ENCODE measurements at regions not wholly inside any gene's neighbourhood (a gene's known extent, or its start where the extent isn't known, plus 50 kb on each side); places are given as distances from the start of the nearest gene placed in this dataset.
A peak's percentile ranks its signal among the peaks of the same experiment; 100 is the strongest.
"Not testable (repeated sequence)": the region's sequence is repeated elsewhere in the genome, so short reads cannot be mapped to it uniquely, and the experiment has no call there.

DNA sequence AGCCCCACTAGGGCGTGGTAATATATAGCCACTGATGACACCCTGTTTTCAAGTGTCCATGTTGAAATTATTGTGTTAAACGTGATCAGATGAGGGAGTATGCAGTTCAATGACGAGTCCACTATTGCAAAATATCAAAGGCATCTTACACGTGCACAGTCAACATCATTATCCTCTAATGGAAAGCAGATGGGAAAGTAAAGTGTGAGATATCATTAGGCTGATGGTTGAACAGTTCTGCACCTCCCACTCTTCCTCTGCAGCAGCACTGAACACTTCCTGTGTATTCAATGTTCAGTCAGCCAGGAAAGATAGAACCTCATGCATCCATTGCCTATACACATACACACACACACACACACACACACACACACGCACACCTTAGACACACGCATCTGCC, 431.8 kb upstream of the CCDC54 start:
- no peak for DNase-seq

DNA sequence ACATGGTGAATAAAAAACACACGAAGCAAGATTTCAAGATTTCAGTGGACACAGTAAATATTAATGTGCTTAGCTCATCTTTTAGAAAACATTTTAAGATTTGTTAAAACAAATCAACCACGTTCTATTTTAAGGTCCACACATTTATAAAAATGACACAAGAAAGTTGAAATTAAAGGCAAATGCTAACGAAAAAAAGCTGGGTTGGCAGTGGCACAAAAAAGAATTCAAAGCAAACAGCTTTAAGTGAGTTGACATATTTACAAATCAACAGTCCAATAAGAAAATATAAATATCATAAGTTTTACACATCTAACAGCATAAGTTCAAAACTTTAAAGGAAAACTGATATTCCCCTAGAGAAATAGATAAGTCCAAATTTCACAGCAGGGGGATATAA, 430.4 kb upstream of the CCDC54 start:
- DNase-seq = no peak

DNA sequence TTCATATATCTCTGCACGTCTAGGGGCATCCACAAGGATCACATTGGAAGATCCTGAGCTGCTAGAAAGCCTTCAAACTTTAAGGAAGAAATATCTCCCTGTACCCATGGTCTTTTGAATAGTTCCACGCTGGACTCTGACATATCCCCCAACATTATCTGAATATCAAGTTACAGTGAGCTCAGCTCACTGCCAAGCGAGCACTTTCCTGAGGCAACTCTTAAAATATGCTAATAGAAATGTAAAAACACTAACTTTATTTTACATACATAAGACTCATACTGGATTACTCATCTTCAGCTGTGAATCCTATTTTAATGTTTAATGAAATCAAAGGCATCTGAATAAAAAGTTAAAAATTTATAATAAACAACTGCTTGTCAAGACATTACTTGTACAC, 420.2 kb upstream of the CCDC54 start:
- DNase-seq = no peak

DNA sequence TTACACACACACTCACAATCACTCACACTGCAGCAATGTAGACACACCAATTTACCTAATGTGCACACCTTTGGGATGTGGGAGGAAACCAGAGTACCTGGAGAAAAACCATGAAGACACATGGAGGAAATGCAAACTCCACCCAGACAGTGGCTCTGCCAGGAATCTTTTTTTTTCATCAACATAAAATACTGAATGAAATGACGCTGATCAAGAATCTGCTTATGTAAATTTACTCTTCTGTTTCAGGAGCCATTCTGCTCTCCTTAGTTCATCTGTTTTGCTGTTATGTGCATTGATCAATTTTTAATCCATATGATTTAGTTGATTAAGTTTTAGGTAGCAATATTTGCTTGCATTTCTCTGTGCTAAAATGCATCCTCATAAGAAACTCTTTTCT, 414.2 kb upstream of the CCDC54 start:
- DNase-seq = no peak

DNA sequence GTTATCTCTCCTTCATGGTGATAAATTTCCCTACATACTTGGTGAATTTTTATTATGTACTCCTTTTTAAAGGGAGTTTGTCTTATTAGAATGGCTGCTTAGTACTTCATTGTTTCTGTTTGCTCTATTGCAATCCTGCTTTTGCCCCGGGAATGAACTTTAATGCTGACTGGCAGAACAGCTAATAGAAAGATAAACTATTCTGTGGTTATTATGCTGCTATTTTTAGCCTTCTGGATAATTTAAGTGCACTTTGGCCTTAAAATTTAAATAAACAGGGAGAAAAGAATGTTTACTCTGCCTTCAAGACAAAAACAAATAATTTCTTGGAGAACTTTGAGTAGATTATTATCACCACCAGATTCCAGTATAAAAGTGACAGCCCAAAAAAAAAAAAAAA, 413.8 kb upstream of the CCDC54 start:
- DNase-seq = no peak

DNA sequence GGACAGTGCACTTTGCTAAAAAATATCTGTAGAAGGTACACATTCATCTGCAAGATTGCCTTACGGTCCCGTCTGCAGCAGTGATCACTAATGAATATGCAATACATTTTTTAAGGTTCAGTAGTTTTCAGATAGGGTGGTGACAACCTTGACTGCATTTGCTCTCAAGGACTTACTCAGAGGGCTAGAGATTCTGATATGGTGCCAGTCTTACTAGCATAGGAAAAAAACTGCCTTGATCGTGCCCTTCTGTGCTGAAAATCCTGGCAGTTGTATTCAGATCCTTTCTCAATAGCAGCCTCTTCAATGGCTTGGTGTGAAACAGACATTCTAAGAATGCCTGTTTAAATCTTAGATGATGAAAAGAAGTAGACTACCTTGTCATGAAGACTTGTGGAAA, 411.9 kb upstream of the CCDC54 start:
- no peak for DNase-seq

DNA sequence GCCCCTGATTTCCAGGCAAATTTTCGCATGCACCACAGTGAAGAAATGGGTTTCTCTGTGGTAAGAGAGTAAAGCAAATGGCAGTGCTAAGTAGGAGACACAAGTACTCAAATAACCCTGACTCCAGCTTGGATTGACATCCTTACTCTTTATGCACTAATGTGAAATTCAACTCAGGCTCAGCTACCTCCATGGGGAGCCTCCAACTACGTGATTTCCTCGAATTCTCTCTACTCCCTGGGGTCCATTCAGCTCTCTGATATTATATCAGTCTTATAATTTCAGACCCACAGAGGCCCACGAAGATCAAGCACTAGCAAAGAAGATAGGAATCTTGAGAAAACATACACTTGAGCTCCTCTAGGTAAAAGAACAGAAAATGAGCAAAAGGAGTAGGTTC, 407.6 kb upstream of the CCDC54 start:
- no peak for DNase-seq

DNA sequence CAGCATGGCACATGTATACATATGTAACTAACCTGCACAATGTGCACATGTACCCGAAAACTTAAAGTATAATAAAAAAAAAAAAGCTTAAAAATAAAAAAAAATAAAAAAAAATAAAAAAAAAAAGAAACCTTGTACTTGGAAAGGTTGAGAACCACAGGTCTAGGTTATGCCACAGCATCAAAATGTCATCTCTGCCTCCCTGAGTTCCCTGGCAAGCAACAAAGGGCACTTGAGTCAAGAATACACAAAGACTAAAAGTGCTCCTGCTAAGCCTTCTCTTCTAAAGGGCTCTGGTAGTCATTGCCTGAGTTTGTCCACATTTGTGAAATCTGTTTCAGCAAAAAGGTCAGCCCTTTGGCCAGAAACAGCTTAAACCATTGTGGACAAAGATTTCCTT, 395.8 kb upstream of the CCDC54 start:
- no peak for DNase-seq

DNA sequence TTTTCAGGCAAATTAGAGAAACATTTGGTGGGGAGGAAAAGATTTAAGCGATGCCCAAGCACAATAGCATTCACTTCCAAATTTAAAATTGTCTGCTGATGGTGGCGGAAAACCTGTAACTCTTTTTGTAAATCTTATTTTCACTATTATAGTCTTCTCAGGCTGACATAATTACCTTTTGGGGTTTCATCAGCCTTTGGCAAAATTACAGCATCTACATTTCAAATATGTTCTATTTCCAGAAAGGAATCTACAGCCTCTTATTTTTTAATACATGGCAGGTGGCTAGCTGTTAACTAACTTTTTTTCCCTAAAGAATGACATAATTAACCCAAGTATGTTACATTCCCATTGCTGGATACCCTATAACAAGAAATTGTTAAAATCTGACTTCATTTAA, 391.5 kb upstream of the CCDC54 start:
- no peak for DNase-seq

DNA sequence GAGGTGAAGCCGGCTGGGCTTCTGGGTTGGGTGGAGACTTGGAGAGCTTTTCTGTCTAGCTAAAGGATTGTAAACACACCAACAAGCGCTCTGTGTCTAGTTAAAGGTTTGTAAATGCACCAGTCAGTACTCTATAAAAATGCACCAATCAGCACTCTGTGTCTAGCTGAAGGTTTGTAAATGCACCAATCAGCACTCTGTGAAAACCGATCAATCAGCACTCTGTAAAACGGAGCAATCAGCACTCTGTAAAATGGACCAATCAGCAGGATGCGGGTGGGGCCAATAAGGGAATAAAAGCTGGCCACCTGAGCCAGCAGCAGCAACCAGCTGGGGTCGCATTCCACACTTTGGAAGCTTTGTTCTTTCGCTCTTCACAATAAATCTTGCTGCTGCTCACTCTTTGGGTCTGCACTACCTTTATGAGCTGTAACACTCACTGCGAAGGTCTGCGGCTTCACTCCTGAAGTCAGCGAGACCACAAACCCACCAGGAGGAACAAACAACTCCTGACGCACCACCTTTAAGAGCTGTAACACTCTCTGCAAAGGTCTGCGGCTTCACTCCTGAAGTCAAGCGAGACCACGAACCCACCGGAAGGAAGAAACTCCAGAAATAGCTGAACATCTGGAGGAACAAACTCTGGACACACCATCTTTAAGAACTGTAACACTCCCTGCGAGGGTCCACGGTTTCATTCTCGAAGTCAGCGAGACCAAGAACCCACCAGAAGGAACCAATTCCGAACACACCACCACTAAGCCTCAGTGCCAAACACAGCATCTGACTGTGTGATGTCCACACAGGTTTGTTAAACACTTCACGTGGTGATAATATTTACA, 378.2 kb upstream of the CCDC54 start:
- DNase-seq = peak; percentile 20

DNA sequence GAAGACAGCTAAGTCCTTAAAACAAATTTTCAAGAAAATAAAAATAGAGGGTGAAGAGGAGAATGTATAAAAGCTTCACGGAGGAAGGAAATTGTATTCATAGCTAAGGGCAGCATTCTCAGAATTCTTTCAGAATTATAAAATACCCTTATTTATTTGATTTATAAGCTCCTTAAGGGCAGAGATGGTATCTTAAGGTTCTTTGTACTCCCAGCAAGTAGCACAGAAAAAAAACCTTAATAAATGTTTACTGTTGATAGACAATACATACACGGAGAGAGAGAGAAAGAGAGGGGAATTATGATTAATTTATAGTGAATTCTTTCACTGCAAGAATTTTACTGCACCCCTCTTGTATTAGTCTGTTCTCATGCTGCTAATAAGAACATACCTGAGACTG, 375.6 kb upstream of the CCDC54 start:
- DNase-seq = no peak

DNA sequence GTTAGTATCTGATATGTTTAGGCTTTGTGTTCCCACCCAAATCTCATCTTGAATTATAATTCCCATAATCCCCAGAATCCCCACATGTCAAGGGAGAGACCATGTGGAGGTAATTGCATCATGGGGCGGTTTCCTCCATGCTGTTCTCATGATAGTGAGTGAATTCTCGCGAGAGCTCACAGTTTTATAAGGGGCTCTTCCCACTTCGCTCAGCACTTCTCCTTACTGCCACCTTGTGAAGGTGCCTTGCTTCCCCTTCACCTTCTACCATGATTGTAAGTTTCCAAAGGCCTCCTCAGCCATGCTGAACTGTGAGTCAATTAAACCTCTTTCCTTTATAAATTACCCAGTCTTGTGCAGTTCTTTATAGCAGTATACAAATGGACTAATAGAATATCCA, 371.9 kb upstream of the CCDC54 start:
- not testable (repeated sequence) for DNase-seq

DNA sequence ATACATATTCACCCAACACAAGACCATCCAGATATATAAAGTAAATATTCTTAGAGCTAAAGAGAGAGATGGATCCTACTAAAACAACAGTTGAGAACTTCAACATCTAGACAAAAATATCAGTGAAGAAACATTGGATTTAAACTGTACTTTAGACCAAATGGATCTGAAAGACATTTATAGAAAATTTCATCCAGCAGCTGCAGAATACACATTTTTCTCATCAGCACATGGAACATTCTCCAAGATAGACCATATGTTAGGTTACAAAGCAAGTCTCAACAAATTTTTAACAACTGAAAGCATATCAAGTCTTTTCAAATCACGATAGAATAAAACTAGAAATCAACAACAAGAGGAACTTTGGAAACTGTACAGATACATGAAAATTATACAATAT, 369.0 kb upstream of the CCDC54 start:
- no peak for DNase-seq

DNA sequence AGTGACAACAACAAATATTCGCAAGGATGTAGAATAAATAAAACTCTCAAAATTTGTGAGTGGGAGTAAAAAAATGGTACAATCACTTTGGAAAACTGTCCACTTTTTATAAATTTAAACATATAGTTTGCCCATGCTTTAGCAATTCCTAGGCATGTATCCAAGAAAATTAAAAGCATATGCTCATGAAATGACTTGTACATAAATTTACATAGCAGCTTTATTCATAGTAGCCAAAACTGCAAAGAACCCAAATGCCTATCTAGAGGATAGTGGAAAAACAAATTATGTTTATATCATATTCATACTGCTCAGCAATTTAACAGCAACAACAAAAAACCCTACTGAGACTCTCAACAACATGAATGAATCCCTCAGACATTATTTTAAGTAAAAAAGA, 363.6 kb upstream of the CCDC54 start:
- DNase-seq = no peak

DNA sequence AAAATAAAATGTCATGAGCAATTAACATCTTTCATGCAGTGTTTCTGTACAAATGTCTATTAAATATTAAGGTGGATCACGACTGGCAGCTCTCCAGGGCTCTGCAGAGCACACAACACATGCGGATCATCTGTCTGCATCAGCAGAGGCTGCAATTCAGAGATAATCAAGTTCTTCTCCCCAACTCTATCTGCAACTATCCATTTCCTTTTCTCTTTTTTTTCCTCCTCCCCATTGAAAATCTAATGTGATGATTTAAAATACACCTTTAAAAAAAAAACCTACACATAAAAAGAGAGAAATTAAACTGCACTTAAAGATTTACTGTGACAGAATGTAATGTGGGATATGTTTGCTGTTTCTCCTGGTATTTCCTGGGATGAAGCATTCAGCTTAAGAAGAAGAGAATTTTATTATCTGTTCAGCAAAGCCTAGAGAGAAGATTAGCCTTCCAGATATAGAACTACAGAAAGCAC, 352.6 kb upstream of the CCDC54 start:
- DNase-seq = no peak

DNA sequence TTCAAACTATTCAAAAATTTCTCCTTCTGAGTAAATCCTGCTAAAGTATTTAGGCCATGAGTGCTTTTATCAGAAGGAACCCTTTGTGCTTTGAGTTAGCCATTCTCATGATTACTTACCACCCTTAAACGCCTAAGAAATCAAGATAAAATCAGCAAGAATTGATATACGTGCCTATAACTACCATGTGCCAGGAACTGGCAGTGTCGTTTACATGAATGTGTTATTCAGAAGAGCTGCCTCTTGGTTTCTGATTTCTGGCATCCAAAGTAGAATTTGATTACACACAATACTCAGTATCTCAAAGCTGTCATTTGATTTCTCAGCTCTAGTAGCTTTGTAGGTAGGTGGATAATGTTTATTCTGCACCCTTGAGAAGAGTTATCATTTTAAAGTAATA, 351.3 kb upstream of the CCDC54 start:
- no peak for DNase-seq

DNA sequence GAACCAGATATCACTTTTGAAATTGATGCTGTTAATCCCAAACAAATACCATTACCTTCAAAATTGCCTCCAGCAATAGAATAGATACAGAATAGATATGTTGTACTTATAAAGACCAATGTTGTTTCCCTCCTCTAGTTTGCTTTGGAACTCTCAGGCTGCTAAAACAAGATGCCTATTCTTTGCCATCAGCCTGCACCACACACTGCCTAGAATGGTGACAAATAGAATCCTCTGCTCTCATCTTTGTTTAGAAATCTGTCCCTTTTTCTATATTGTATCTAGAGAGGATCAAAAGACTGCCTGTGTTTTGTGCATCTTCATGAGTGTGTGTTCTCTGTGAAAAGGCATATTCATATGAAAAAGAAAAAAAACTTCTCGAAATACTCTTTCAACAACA, 349.2 kb upstream of the CCDC54 start:
- DNase-seq = no peak

DNA sequence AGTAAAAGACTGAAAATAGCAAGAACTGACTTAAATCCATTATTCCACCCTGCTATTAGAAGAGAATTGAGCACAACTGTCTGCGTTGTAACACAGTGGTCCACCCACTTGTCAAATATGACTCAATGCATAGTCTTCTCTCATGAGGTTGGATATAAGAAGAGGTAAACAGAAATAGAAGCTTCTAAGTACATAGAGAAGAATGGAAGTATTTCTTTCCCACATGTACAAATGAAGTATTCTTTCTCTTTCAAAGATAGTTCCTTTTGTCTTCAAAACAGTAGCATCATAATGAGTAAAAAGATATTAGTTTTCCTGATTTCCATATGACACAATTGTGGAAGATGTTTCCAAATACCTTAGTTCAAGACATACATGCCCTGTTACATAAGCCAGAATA, 348.6 kb upstream of the CCDC54 start:
- DNase-seq = no peak

DNA sequence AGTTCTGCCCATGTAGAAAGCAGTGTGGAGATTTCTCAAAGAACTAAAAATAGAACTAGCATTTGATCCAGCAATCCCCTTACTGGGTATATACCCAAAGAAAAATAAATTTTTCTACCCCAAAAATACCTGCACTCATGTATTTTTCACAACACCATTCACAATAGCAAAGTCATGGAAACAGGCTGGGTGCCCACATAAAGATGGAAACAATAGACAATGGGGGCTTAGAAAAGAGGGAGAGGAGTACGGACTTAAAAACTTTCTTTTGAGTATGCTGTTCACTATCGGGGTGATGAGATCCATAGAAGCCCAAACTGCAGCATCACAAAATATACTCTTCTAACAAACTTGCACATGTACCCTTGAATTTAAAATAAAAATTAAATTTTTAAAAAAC, 345.1 kb upstream of the CCDC54 start:
- DNase-seq = no peak

DNA sequence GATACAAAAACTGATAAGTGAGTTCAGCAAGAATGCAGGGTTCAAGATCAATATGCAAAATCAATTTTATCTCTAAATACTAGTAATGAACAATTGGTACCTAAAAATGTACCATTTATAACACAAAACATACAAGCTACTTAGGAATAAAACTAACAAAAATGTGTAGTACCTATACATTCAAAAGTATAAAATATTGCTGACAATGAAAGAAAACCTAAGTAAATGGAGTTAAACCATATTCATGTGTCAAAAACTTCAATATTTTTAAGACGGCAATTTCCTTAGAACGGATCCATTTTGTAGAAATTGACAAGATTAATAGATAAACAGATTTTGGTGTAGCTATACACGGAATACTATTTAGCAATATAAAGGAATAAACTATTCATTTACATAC, 343.1 kb upstream of the CCDC54 start:
- DNase-seq = no peak

DNA sequence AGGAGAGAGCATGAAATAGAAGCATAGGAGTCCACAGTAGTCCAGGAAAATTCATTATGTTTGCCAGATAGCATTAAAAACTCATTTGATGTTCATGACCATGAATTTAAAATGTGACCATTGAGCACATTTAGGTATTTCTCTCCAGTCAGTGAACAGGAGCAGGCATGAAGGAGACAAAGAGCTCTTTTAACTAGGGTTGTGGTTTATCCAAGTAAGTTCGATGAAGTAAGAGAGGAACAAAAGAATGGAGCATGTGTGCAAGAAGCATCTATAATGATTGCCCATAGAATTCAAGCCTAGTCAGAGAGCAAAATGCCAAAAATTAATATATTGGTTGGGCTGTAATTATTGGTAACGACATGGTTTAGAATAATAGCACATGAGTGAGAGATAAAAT, 342.1 kb upstream of the CCDC54 start:
- no peak for DNase-seq

DNA sequence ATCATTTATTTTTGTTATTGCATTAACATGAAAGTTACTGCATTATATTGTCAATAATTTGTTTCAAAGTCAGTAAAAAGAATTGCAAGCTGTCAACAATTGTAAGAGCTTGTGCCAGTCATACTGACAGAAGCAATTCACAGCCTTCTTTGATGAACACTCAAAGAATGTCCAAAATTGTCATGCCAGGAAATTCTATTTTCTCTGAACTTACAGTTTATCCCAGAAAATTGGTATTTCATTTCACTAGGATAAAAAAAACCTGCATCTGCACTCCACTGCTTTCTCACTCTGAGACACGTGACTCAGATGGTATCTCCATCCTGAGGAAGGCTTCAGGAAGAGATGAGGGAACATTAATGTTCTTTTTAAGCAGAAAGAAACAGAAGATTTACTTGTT, 332.6 kb upstream of the CCDC54 start:
- no peak for DNase-seq

DNA sequence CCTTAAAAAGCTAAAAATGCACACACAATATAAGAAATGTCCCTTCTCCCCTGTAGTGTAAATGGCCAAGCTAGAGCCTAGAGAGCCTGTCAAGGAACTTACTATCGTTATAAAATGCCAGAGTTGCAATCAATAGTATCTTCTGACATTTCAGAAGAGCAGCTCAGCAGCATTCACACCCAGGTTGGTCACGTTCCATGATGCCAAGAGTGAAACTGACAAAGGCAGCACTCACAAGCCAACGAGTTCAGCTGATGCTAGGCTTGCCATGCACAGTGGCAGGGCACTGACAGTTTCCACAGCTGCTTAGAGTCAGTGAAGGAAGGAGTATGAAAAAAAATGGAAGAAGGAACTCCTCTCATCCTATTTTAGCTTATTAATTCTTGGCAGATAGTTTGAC, 331.4 kb upstream of the CCDC54 start:
- DNase-seq = no peak

DNA sequence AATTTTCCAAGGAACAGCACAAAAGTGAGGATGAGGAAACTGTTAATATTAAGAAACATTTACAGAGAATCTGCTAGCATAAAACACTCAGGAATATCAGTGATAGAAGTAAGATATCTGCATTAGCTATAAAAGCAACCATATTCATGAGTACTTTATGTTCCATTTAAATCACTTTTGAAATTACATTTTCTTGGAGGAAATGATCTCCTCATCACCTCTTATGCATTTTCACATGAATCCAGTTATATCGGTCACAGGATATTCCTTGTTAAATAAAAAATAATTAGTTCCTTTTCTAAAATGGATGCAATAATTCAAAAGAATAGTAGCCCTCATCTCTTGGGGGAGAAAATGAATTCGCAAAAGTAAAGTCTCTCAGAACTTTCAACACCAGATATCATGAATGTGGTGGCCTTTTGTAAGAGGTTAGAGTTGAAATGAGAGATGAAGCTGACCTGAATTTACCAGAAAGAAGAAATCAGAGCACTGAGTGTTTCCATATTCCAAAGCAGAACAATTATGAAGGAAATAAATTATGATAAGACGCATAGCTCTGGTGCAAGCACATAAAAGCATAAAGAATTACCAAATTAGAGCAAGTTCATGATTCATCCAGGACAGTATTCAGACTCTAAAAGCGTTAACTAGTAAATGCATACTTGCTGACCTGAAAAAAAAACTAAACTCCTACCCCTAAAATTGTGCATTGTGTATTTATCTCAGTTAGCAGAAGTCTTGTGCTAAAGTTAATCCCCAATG, 321.9 kb upstream of the CCDC54 start:
- no peak for DNase-seq

DNA sequence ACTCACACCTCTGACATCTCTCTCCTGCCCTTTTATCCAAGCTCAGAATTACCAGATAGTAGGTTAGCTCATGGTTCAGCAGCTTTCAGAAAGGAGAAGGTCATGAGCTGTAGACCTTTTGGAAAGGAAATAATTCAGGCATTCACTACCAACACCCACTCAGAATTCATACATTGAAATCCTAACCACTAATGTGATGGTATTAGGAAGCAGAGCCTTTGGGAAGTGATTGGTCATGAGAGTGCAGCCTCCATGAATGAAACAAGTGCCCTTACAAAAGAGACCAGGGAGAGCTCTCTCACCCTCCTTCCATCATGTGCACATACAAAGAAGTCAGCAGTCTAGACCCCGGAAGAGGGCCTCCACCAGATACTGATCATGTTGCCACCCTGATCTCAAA, 315.8 kb upstream of the CCDC54 start:
- DNase-seq = no peak
